ENCODE measurements at regions not wholly inside any gene's neighbourhood (a gene's known extent, or its start where the extent isn't known, plus 50 kb on each side); places are given as distances from the start of the nearest gene placed in this dataset.

GRCh38 chr13:86098511-86098910 lies 299.3 kb upstream of the SLITRK6 start:
- TF ChIP-seq ZC3H4 (CRISPR knock-in tag; IDR thresholded peaks at IDR 0.05; ENCODE audit: borderline replicate concordance): no peak
- TF ChIP-seq JUNB (CRISPR knock-in tag; conservative IDR thresholded peaks at IDR 0.05): no peak
- TF ChIP-seq ZNF282 (CRISPR knock-in tag; IDR thresholded peaks at IDR 0.05): no peak
- no peak for TF ChIP-seq ID3 (CRISPR knock-in tag; IDR thresholded peaks at IDR 0.05)
- no peak for TF ChIP-seq ID3 (tag; IDR thresholded peaks at IDR 0.05)
- no peak for TF ChIP-seq ZNF24 (IDR thresholded peaks at IDR 0.05)
- TF ChIP-seq TEAD2 (tag; IDR thresholded peaks at IDR 0.05): no peak
- TF ChIP-seq ZNF707 (CRISPR knock-in tag; conservative IDR thresholded peaks at IDR 0.05): no peak
- TF ChIP-seq ZKSCAN3 (CRISPR knock-in tag; IDR thresholded peaks at IDR 0.05): no peak
- no peak for TF ChIP-seq POLR2G (IDR thresholded peaks at IDR 0.05; ENCODE audit: low read depth, low read length)
- no peak for TF ChIP-seq CTCFL (IDR thresholded peaks at IDR 0.05; ENCODE audit: borderline replicate concordance, insufficient read depth, low read depth, low read length, poor library complexity, severe bottlenecking)
- no peak for TF ChIP-seq PKNOX1 (IDR thresholded peaks at IDR 0.05)
- TF ChIP-seq NR2C2 (CRISPR knock-in tag; IDR thresholded peaks at IDR 0.05): no peak
- TF ChIP-seq NR2C2 (tag; IDR thresholded peaks at IDR 0.05): no peak
- Histone ChIP-seq H3K79me2 (ENCODE audit: control insufficient read depth, insufficient read depth, low read length) (no peaks in the 10 kb centered on the region), H3K27me3 (ENCODE audit: control insufficient read depth in 2 of 2, insufficient read depth in 2 of 2, low read length in 2 of 2) (no peaks in the 10 kb centered on the region), H3K4me2 (ENCODE audit: insufficient read depth, low read length) (no peak overlapping the region), H3K9me3 (replicated peaks; ENCODE audit: control insufficient read depth, insufficient read depth, low read depth, low read length) (no peaks in the 10 kb centered on the region), H3K27ac (ENCODE audit: extremely low read depth, low read depth, low read length) (no peak overlapping the region), H3K4me1 (replicated peaks in 1 of 2; ENCODE audit: control insufficient read depth in 2 of 2, insufficient read depth in 2 of 2, low read length in 2 of 2) (no peaks in the 10 kb centered on the region), H3K4me3 (no peak overlapping the region), H3K9me1 (ENCODE audit: control insufficient read depth, insufficient read depth, low read length) (no peaks in the 10 kb centered on the region), H2AFZ (ENCODE audit: low read depth, low read length) (no peak overlapping the region), H4K20me1 (replicated peaks; ENCODE audit: control insufficient read depth, insufficient read depth, low read length) (no peaks in the 10 kb centered on the region), H3K36me3 (ENCODE audit: control insufficient read depth, insufficient read depth, low read length) (no peaks in the 10 kb centered on the region), H3K9ac (ENCODE audit: insufficient read depth in 1 of 2, low read depth in 2 of 2, low read length in 2 of 2) (no peak overlapping the region)
- no TSS peak for BruUV-seq (replicated peaks)
- intact Hi-C loops (cut with micrococcal nuclease): no loop called here
- ATAC-seq (no peak), DNase-seq (ENCODE audit: extremely low read depth in 1 of 4, low spot score in 3 of 4) (no peak), FAIRE-seq (no peak)
- ChIA-PET CTCF (ENCODE audit: low intra/inter-chr PET ratio) (no interaction called here), POLR2A (no interaction called here)
- in situ Hi-C loops (cut with MboI): no loop called here

Measured in K562 (cell line).